PC-3 (cell line): ENCODE measurements at regions not wholly inside any gene's neighbourhood (a gene's known extent, or its start where the extent isn't known, plus 50 kb on each side); places are given as distances from the start of the nearest gene placed in this dataset.

Experiments used
- ATAC-seq: fragments of 200-7000 bp; cut with Tn5 transposase; 2 replicates; pipeline ENCODE4 v1.9.1; 2020; ENCODE audit warnings: mild to moderate bottlenecking, moderate library complexity
- BruUV-seq: library from RNA; stranded (reverse); fragments of 400-500 nt; replicated peaks from 2 replicates; lab custom pipeline; 2021; lab: Mats Ljungman, UMichigan
- CTCF ChIA-PET: fragments of 300-600 bp; sonication (Branson Sonifier 250); formaldehyde crosslinking; loops from one replicate; lab custom pipeline; 2022; ENCODE audit warnings: antibody characterized with exemption; lab: Charles Lee
- POLR2A ChIA-PET: fragments of 300-600 bp; sonication (Branson Sonifier 250); formaldehyde crosslinking; loops from one replicate; lab custom pipeline; 2022; ENCODE audit warnings: antibody characterized with exemption; ENCODE audit not compliant: unreplicated experiment; lab: Charles Lee
- DNase-seq: peaks from one replicate; pipeline ENCODE4 v3.0.0-alpha.2; 2015
- H2AFZ ChIP-seq: fragments of 300-600 bp; sonication (generic); 2 replicates; pipeline ENCODE4 v1.6.0; 2016; ENCODE audit warnings: antibody characterized with exemption, low read length
- H3F3A ChIP-seq: fragments of 300-600 bp; sonication (generic); one replicate; pipeline ENCODE4 v1.6.0; 2017; ENCODE audit warnings: antibody characterized with exemption, low read length, control low read depth, mild to moderate bottlenecking; ENCODE audit not compliant: unreplicated experiment
- H3K27ac ChIP-seq: fragments of 300-600 bp; sonication (generic); 2 replicates; pipeline ENCODE4 v1.5.1; 2016; ENCODE audit warnings: mild to moderate bottlenecking, low read length
- H3K27me3 ChIP-seq: fragments of 300-600 bp; sonication (generic); 2 replicates; pipeline ENCODE4 v1.6.1; 2016; ENCODE audit warnings: low read length, mixed read lengths
- H3K36me3 ChIP-seq: fragments of 300-600 bp; sonication (generic); 2 replicates; pipeline ENCODE4 v1.6.1; 2016; ENCODE audit warnings: low read depth, mixed run types, low read length, mixed read lengths
- H3K4me1 ChIP-seq: fragments of 300-600 bp; sonication (generic); 2 replicates; pipeline ENCODE4 v1.5.1; 2016; ENCODE audit warnings: low read length; ENCODE audit not compliant: insufficient read depth
- H3K4me2 ChIP-seq: fragments of 300-600 bp; sonication (generic); 2 replicates; pipeline ENCODE4 v1.6.0; 2016; ENCODE audit warnings: low read length
- H3K4me3 ChIP-seq: fragments of 300-600 bp; sonication (generic); 2 replicates; pipeline ENCODE4 v1.5.1; 2016; ENCODE audit warnings: mild to moderate bottlenecking, low read length, mixed read lengths
- H3K79me2 ChIP-seq: fragments of 300-600 bp; sonication (generic); 2 replicates; pipeline ENCODE4 v1.6.1; 2017; ENCODE audit warnings: low read length, mixed read lengths
- H3K9ac ChIP-seq: fragments of 300-600 bp; sonication (generic); 2 replicates; pipeline ENCODE4 v1.6.0; 2016; ENCODE audit warnings: mild to moderate bottlenecking, low read length
- H3K9me2 ChIP-seq: fragments of 300-600 bp; sonication (generic); replicated peaks from 2 replicates; pipeline ENCODE4 v1.6.1; 2016; ENCODE audit warnings: mixed run types, low read length, mixed read lengths
- H3K9me3 ChIP-seq: fragments of 300-600 bp; sonication (generic); 2 replicates; pipeline ENCODE4 v1.6.1; 2016; ENCODE audit warnings: low read length, mixed read lengths
- H4K20me1 ChIP-seq: fragments of 300-600 bp; sonication (generic); 2 replicates; pipeline ENCODE4 v1.6.1; 2016; ENCODE audit warnings: low read length, mixed read lengths
- EZH2 ChIP-seq: fragments of 300-600 bp; sonication (generic); IDR thresholded peaks from one replicate; pipeline ENCODE4 v1.6.1; 2017; ENCODE audit warnings: antibody characterized with exemption, mild to moderate bottlenecking, low read length; ENCODE audit not compliant: unreplicated experiment
- EZH2phosphoT487 ChIP-seq: fragments of 300-600 bp; sonication (generic); IDR thresholded peaks from 2 replicates; pipeline ENCODE4 v1.6.1; 2018; ENCODE audit warnings: mild to moderate bottlenecking, antibody characterized with exemption, low read length, borderline replicate concordance
- intact Hi-C: fragments of 100-400 bp; cut with micrococcal nuclease; formaldehyde crosslinking; loops from 2 replicates; pipeline ENCODE4 v1.9.0; 2023
- TF ChIP-seq, protein P1 (sequence below): fragments of 300-600 bp; sonication (generic); conservative IDR thresholded peaks from 2 replicates; pipeline ENCODE4 v1.5.1; 2017; ENCODE audit warnings: antibody characterized with exemption, low read depth, mild to moderate bottlenecking, low read length

DNA sequence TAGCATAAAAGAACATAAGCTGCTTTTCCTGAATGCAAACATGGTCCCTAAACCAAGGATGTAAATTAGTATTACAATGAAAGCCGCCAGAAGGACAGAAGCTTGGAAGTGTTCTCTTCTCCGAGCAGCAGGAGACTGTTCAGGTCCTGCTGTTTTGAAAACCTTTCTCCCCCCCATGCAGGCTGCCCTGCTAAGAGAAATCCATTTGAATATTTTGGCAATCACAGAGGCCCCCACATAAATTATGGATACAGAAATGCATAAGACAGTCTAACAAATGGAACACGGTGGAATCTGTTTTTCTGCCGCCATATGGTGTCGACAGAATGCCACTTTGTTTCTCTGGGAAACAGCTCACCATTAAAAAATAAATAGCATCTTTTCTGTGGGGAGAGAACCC lies 600.4 kb upstream of the KLHL29 start:
- Histone ChIP-seq H3K27me3 (no peaks in the 10 kb centered on the region), H3K9ac (no peak overlapping the region), H3K9me2 (no peaks in the 10 kb centered on the region), H3K4me2 (no peak overlapping the region), H3K9me3 (peaks cover 6% of the 10 kb centered on the region; the same call in 1 of the 2 replicates), H3F3A (no peaks in the 10 kb centered on the region), H3K36me3 (no peaks in the 10 kb centered on the region), H3K79me2 (no peaks in the 10 kb centered on the region), H2AFZ (no peak overlapping the region), H3K4me3 (no peak overlapping the region), H3K27ac (no peak overlapping the region), H4K20me1 (no peaks in the 10 kb centered on the region), H3K4me1 (no peaks in the 10 kb centered on the region)
- ATAC-seq (no peak), DNase-seq (no peak)
- POLR2A ChIA-PET = no interaction called here
- BruUV-seq = no TSS peak
- CTCF ChIA-PET = no interaction called here
- TF ChIP-seq EZH2 (no peak), EZH2phosphoT487 (no peak)
- TF ChIP-seq, protein P1, sequence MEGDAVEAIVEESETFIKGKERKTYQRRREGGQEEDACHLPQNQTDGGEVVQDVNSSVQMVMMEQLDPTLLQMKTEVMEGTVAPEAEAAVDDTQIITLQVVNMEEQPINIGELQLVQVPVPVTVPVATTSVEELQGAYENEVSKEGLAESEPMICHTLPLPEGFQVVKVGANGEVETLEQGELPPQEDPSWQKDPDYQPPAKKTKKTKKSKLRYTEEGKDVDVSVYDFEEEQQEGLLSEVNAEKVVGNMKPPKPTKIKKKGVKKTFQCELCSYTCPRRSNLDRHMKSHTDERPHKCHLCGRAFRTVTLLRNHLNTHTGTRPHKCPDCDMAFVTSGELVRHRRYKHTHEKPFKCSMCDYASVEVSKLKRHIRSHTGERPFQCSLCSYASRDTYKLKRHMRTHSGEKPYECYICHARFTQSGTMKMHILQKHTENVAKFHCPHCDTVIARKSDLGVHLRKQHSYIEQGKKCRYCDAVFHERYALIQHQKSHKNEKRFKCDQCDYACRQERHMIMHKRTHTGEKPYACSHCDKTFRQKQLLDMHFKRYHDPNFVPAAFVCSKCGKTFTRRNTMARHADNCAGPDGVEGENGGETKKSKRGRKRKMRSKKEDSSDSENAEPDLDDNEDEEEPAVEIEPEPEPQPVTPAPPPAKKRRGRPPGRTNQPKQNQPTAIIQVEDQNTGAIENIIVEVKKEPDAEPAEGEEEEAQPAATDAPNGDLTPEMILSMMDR = no peak
- intact Hi-C loops = no loop called here

DNA sequence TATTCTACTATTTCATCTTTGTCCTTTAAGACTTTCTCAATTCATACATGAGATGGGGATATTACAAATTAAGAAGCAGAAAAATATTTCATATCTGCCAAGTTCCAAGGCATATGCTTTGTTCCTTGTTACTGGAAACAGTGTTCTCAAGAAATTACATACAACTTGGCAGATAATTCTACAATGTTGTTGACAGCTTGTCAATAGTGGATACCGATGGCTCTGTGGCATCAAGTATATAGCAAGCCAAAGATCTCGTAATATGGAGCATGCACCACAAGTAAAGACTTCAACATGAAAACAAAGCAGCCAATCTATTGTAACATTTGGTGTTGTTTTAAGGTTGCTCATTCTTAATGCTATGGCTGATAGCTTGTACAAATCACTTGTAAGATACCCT lies 598.2 kb upstream of the KLHL29 start:
- intact Hi-C loops = no loop called here
- TF ChIP-seq, protein P1 = no peak
- no peak for TF ChIP-seq EZH2
- no peak for TF ChIP-seq EZH2phosphoT487
- H3K4me2 ChIP-seq = no peak overlapping the region
- H3K36me3 ChIP-seq = no peaks in the 10 kb centered on the region
- no peaks in the 10 kb centered on the region for H3K4me1 ChIP-seq
- no peak overlapping the region for H2AFZ ChIP-seq
- no peak for DNase-seq
- POLR2A ChIA-PET = no interaction called here
- CTCF ChIA-PET = no interaction called here
- BruUV-seq = no TSS peak
- ATAC-seq = no peak
- H3K4me3 ChIP-seq = no peak overlapping the region
- no peak overlapping the region for H3K9ac ChIP-seq
- peaks cover 6% of the 10 kb centered on the region; the same call in 1 of the 2 replicates for H3K9me3 ChIP-seq
- no peaks in the 10 kb centered on the region for H3K79me2 ChIP-seq
- H3K9me2 ChIP-seq = no peaks in the 10 kb centered on the region
- H3K27me3 ChIP-seq = no peaks in the 10 kb centered on the region
- no peaks in the 10 kb centered on the region for H3F3A ChIP-seq
- H4K20me1 ChIP-seq = no peaks in the 10 kb centered on the region
- H3K27ac ChIP-seq = no peak overlapping the region

DNA sequence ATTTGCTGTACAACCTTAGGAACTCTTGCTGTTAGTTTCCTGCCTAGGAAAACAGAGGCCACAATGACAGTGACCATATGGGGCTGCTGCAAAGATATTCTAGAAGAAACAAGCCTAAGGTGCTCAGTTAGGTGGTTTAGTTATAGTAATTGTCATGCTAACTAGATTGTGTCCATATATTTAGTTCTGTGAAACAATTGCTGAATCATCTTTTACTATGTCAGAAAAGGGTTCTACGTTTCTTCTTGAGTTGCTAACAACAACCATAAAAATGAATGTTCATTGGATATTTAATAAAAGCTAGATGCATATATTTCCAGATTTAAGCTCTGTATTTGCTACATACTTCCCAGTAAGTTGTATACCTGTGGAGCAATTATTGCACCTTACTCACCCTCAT lies 597.2 kb upstream of the KLHL29 start:
- Histone ChIP-seq H3K27me3 (no peaks in the 10 kb centered on the region), H3K79me2 (no peaks in the 10 kb centered on the region), H3K9me3 (peaks cover 6% of the 10 kb centered on the region; the same call in 1 of the 2 replicates), H3F3A (no peaks in the 10 kb centered on the region), H3K4me3 (no peak overlapping the region), H3K9me2 (no peaks in the 10 kb centered on the region), H3K27ac (no peak overlapping the region), H3K9ac (no peak overlapping the region), H3K4me1 (no peaks in the 10 kb centered on the region), H4K20me1 (no peaks in the 10 kb centered on the region), H3K4me2 (no peak overlapping the region), H3K36me3 (no peaks in the 10 kb centered on the region), H2AFZ (no peak overlapping the region)
- DNase-seq (no peak), ATAC-seq (no peak)
- POLR2A ChIA-PET = no interaction called here
- BruUV-seq = no TSS peak
- intact Hi-C loops = no loop called here
- CTCF ChIA-PET = no interaction called here
- TF ChIP-seq EZH2 = no peak
- no peak for TF ChIP-seq EZH2phosphoT487
- TF ChIP-seq, protein P1 = no peak
